Ovary (tissue), 3 donors: ENCODE measurements at regions not wholly inside any gene's neighbourhood (a gene's known extent, or its start where the extent isn't known, plus 50 kb on each side); places are given as distances from the start of the nearest gene placed in this dataset.

Experiments used
- EP300 ChIP-seq: sonication (generic); formaldehyde crosslinking; IDR thresholded peaks from one replicate; pipeline ENCODE4 v1.6.1; 2017; ENCODE audit warnings: antibody characterized with exemption
- POLR2A ChIP-seq: fragments of 450-650 bp; IDR thresholded peaks from one replicate; pipeline ENCODE4 v1.6.1; 2017; ENCODE audit warnings: antibody characterized with exemption, mild to moderate bottlenecking, moderate library complexity
- TF ChIP-seq, protein P1 (sequence below), 3 donors: fragments of 450-650 bp in 2 of 3; fragments of 200-600 bp in 1 of 3; IDR thresholded peaks; one replicate each; pipeline versions ENCODE4 v1.5.1 to v1.8.0; 2016 to 2022; ENCODE audit warnings: antibody characterized with exemption in 3 of 3, mild to moderate bottlenecking in 1 of 3
- donor health status: DM: no; HTN: no; CAD: no.

DNA sequence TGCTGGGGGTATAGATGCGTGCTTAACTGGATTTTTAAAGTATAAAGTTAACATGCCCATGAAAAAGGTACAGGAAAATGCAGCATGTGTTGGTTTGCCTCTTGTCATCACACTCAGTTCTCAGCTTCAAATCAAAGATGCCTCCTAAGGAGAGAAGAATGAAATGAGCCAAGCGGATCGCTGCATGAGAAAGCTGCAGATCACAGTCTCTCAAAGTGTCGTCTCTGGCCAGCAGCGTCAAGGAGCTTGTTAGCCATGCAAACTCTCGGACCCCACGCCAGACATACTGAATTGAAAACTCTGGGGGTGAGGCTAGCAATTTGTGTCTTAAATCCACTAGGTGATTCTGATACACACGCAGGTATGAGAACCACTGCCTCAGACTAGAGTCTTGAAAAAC is 297.2 kb downstream of the AJAP1 start:
- no peak for TF ChIP-seq POLR2A
- TF ChIP-seq, protein P1, sequence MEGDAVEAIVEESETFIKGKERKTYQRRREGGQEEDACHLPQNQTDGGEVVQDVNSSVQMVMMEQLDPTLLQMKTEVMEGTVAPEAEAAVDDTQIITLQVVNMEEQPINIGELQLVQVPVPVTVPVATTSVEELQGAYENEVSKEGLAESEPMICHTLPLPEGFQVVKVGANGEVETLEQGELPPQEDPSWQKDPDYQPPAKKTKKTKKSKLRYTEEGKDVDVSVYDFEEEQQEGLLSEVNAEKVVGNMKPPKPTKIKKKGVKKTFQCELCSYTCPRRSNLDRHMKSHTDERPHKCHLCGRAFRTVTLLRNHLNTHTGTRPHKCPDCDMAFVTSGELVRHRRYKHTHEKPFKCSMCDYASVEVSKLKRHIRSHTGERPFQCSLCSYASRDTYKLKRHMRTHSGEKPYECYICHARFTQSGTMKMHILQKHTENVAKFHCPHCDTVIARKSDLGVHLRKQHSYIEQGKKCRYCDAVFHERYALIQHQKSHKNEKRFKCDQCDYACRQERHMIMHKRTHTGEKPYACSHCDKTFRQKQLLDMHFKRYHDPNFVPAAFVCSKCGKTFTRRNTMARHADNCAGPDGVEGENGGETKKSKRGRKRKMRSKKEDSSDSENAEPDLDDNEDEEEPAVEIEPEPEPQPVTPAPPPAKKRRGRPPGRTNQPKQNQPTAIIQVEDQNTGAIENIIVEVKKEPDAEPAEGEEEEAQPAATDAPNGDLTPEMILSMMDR (IDR thresholded peaks at IDR 0.05), result no peak
- TF ChIP-seq EP300, result no peak
